ENCODE measurements at regions not wholly inside any gene's neighbourhood (a gene's known extent, or its start where the extent isn't known, plus 50 kb on each side); places are given as distances from the start of the nearest gene placed in this dataset.

- no peak for DNase-seq
Observed at GRCh38 chr7:72492461-72493065, 80.4 kb upstream of the CALN1 start.

GRCh38 chr7:72490301-72490700, 78.2 kb upstream of the CALN1 start:
- H3K36me3 ChIP-seq (ENCODE audit: control insufficient read depth, insufficient read depth, low read length): no peaks in the 10 kb centered on the region
- no peak overlapping the region for H4K5ac ChIP-seq (ENCODE audit: low read length)
- H3K79me2 ChIP-seq (ENCODE audit: control insufficient read depth, insufficient read depth, low read length): no peaks in the 10 kb centered on the region
- no peak overlapping the region for H3K4me2 ChIP-seq (ENCODE audit: low read length)
- no peak overlapping the region for H3K56ac ChIP-seq (ENCODE audit: low read length)
- no peaks in the 10 kb centered on the region for H3K4me1 ChIP-seq (ENCODE audit: control insufficient read depth, low read depth, low read length)
- no CpG with 5 or more reads among the region's 6 CpGs for WGBS (ENCODE audit: extremely low coverage, insufficient coverage, low lambda C conversion rate)
- no peak overlapping the region for H2AK5ac ChIP-seq (ENCODE audit: low read length)
- no peak overlapping the region for H4K8ac ChIP-seq (ENCODE audit: low read depth, low read length)
- H3K4ac ChIP-seq (ENCODE audit: low read depth, low read length): no peak overlapping the region
- H2BK15ac ChIP-seq (replicated peaks; ENCODE audit: low read depth): no peak overlapping the region
- H3K9ac ChIP-seq (ENCODE audit: low read length): no peak overlapping the region
- no peak overlapping the region for H3K23ac ChIP-seq (ENCODE audit: low read length)
- no peak overlapping the region for H2BK120ac ChIP-seq (ENCODE audit: low read depth, low read length)
- H3K4me3 ChIP-seq (ENCODE audit: low read length): no peak overlapping the region
- no peak for DNase-seq
- H2BK5ac ChIP-seq (ENCODE audit: low read length): no peak overlapping the region
- no peaks in the 10 kb centered on the region for H3K79me1 ChIP-seq (ENCODE audit: low read length)
- no peaks in the 10 kb centered on the region for H3K27me3 ChIP-seq (ENCODE audit: insufficient read depth, low read length, poor library complexity)
- H3K27ac ChIP-seq (ENCODE audit: low read depth, low read length): no peak overlapping the region
- no peak overlapping the region for H3K18ac ChIP-seq (ENCODE audit: low read length)

More at GRCh38 chr7:72492461-72493065, 80.4 kb upstream of the CALN1 start:
- WGBS (ENCODE audit: extremely low coverage, insufficient coverage, low lambda C conversion rate): no CpG with 5 or more reads among the region's 12 CpGs
- H3K56ac ChIP-seq (ENCODE audit: low read length): no peak overlapping the region
- H3K27ac ChIP-seq (ENCODE audit: low read depth, low read length): no peak overlapping the region
- no peak overlapping the region for H2BK15ac ChIP-seq (replicated peaks; ENCODE audit: low read depth)
- no peak overlapping the region for H3K4me3 ChIP-seq (ENCODE audit: low read length)
- no peaks in the 10 kb centered on the region for H3K79me1 ChIP-seq (ENCODE audit: low read length)
- no peak overlapping the region for H2BK5ac ChIP-seq (ENCODE audit: low read length)
- no peaks in the 10 kb centered on the region for H3K79me2 ChIP-seq (ENCODE audit: control insufficient read depth, insufficient read depth, low read length)
- no peaks in the 10 kb centered on the region for H3K36me3 ChIP-seq (ENCODE audit: control insufficient read depth, insufficient read depth, low read length)
- H2AK5ac ChIP-seq (ENCODE audit: low read length): no peak overlapping the region
- H3K4me1 ChIP-seq (ENCODE audit: control insufficient read depth, low read depth, low read length): no peaks in the 10 kb centered on the region
- no peak overlapping the region for H3K9ac ChIP-seq (ENCODE audit: low read length)
- H4K5ac ChIP-seq (ENCODE audit: low read length): no peak overlapping the region
- no peak overlapping the region for H3K4ac ChIP-seq (ENCODE audit: low read depth, low read length)
- H3K23ac ChIP-seq (ENCODE audit: low read length): no peak overlapping the region
- H4K8ac ChIP-seq (ENCODE audit: low read depth, low read length): no peak overlapping the region
- H3K4me2 ChIP-seq (ENCODE audit: low read length): no peak overlapping the region
- H3K27me3 ChIP-seq (ENCODE audit: insufficient read depth, low read length, poor library complexity): no peaks in the 10 kb centered on the region
- no peak overlapping the region for H2BK120ac ChIP-seq (ENCODE audit: low read depth, low read length)
- H3K18ac ChIP-seq (ENCODE audit: low read length): no peak overlapping the region

GRCh38 chr7:72481934-72482333, 69.8 kb upstream of the CALN1 start:
- Histone ChIP-seq H3K4ac (ENCODE audit: low read depth, low read length) (no peak overlapping the region), H3K9ac (ENCODE audit: low read length) (no peak overlapping the region), H4K5ac (ENCODE audit: low read length) (no peak overlapping the region), H3K23ac (ENCODE audit: low read length) (no peak overlapping the region), H3K27ac (ENCODE audit: low read depth, low read length) (no peak overlapping the region), H3K27me3 (ENCODE audit: insufficient read depth, low read length, poor library complexity) (no peaks in the 10 kb centered on the region), H3K36me3 (ENCODE audit: control insufficient read depth, insufficient read depth, low read length) (no peaks in the 10 kb centered on the region), H3K79me2 (ENCODE audit: control insufficient read depth, insufficient read depth, low read length) (no peaks in the 10 kb centered on the region), H3K4me1 (ENCODE audit: control insufficient read depth, low read depth, low read length) (no peaks in the 10 kb centered on the region), H3K18ac (ENCODE audit: low read length) (no peak overlapping the region), H3K56ac (ENCODE audit: low read length) (no peak overlapping the region), H2AK5ac (ENCODE audit: low read length) (no peak overlapping the region), H2BK120ac (ENCODE audit: low read depth, low read length) (no peak overlapping the region), H3K79me1 (ENCODE audit: low read length) (no peaks in the 10 kb centered on the region), H4K8ac (ENCODE audit: low read depth, low read length) (no peak overlapping the region), H3K4me2 (ENCODE audit: low read length) (no peak overlapping the region), H2BK5ac (ENCODE audit: low read length) (no peak overlapping the region), H2BK15ac (replicated peaks; ENCODE audit: low read depth) (no peak overlapping the region), H3K4me3 (ENCODE audit: low read length) (no peak overlapping the region)
- no peak for DNase-seq
- WGBS (ENCODE audit: extremely low coverage, insufficient coverage, low lambda C conversion rate): no CpG with 5 or more reads among the region's 1 CpG

- H3K27me3 ChIP-seq (ENCODE audit: insufficient read depth, low read length, poor library complexity): no peaks in the 10 kb centered on the region
- H3K4ac ChIP-seq (ENCODE audit: low read depth, low read length): no peak overlapping the region
- no peaks in the 10 kb centered on the region for H3K79me2 ChIP-seq (ENCODE audit: control insufficient read depth, insufficient read depth, low read length)
- WGBS (ENCODE audit: extremely low coverage, insufficient coverage, low lambda C conversion rate): no CpG with 5 or more reads among the region's 16 CpGs
- H3K56ac ChIP-seq (ENCODE audit: low read length): no peak overlapping the region
- no peak overlapping the region for H3K9ac ChIP-seq (ENCODE audit: low read length)
- H3K4me2 ChIP-seq (ENCODE audit: low read length): no peak overlapping the region
- no peaks in the 10 kb centered on the region for H3K4me1 ChIP-seq (ENCODE audit: control insufficient read depth, low read depth, low read length)
- H3K79me1 ChIP-seq (ENCODE audit: low read length): no peaks in the 10 kb centered on the region
- no peaks in the 10 kb centered on the region for H3K36me3 ChIP-seq (ENCODE audit: control insufficient read depth, insufficient read depth, low read length)
- no peak overlapping the region for H4K5ac ChIP-seq (ENCODE audit: low read length)
- no peak overlapping the region for H3K23ac ChIP-seq (ENCODE audit: low read length)
- no peak overlapping the region for H2BK120ac ChIP-seq (ENCODE audit: low read depth, low read length)
- no peak for DNase-seq
- no peak overlapping the region for H4K8ac ChIP-seq (ENCODE audit: low read depth, low read length)
- no peak overlapping the region for H3K18ac ChIP-seq (ENCODE audit: low read length)
- H2BK5ac ChIP-seq (ENCODE audit: low read length): no peak overlapping the region
- H3K27ac ChIP-seq (ENCODE audit: low read depth, low read length): no peak overlapping the region
- H2AK5ac ChIP-seq (ENCODE audit: low read length): no peak overlapping the region
- no peak overlapping the region for H2BK15ac ChIP-seq (replicated peaks; ENCODE audit: low read depth)
- no peak overlapping the region for H3K4me3 ChIP-seq (ENCODE audit: low read length)
Observed at GRCh38 chr7:72476608-72477305, 64.6 kb upstream of the CALN1 start.

GRCh38 chr7:72467237-72467636, 55.1 kb upstream of the CALN1 start:
- Histone ChIP-seq H3K18ac (ENCODE audit: low read length) (no peak overlapping the region), H2BK120ac (ENCODE audit: low read depth, low read length) (no peak overlapping the region), H3K4me1 (ENCODE audit: control insufficient read depth, low read depth, low read length) (no peaks in the 10 kb centered on the region), H3K27me3 (ENCODE audit: insufficient read depth, low read length, poor library complexity) (no peaks in the 10 kb centered on the region), H3K4ac (ENCODE audit: low read depth, low read length) (no peak overlapping the region), H3K4me2 (ENCODE audit: low read length) (no peak overlapping the region), H3K36me3 (ENCODE audit: control insufficient read depth, insufficient read depth, low read length) (no peaks in the 10 kb centered on the region), H3K79me2 (ENCODE audit: control insufficient read depth, insufficient read depth, low read length) (no peaks in the 10 kb centered on the region), H3K79me1 (ENCODE audit: low read length) (no peaks in the 10 kb centered on the region), H2AK5ac (ENCODE audit: low read length) (no peak overlapping the region), H3K27ac (ENCODE audit: low read depth, low read length) (no peak overlapping the region), H3K4me3 (ENCODE audit: low read length) (no peak overlapping the region), H2BK5ac (ENCODE audit: low read length) (no peak overlapping the region), H3K56ac (ENCODE audit: low read length) (no peak overlapping the region), H4K5ac (ENCODE audit: low read length) (no peak overlapping the region), H3K9ac (ENCODE audit: low read length) (no peak overlapping the region), H3K23ac (ENCODE audit: low read length) (no peak overlapping the region), H4K8ac (ENCODE audit: low read depth, low read length) (no peak overlapping the region), H2BK15ac (replicated peaks; ENCODE audit: low read depth) (no peak overlapping the region)
- no CpG with 5 or more reads among the region's 9 CpGs for WGBS (ENCODE audit: extremely low coverage, insufficient coverage, low lambda C conversion rate)
- DNase-seq: no peak

GRCh38 chr7:72466797-72467196, 54.7 kb upstream of the CALN1 start:
- H3K9ac ChIP-seq (ENCODE audit: low read length): no peak overlapping the region
- no peak overlapping the region for H4K8ac ChIP-seq (ENCODE audit: low read depth, low read length)
- H3K23ac ChIP-seq (ENCODE audit: low read length): no peak overlapping the region
- H4K5ac ChIP-seq (ENCODE audit: low read length): no peak overlapping the region
- no peak overlapping the region for H3K56ac ChIP-seq (ENCODE audit: low read length)
- H3K18ac ChIP-seq (ENCODE audit: low read length): no peak overlapping the region
- H2BK15ac ChIP-seq (replicated peaks; ENCODE audit: low read depth): no peak overlapping the region
- no peaks in the 10 kb centered on the region for H3K4me1 ChIP-seq (ENCODE audit: control insufficient read depth, low read depth, low read length)
- H2BK120ac ChIP-seq (ENCODE audit: low read depth, low read length): no peak overlapping the region
- H3K79me2 ChIP-seq (ENCODE audit: control insufficient read depth, insufficient read depth, low read length): no peaks in the 10 kb centered on the region
- DNase-seq: no peak
- no peak overlapping the region for H3K4me3 ChIP-seq (ENCODE audit: low read length)
- no peaks in the 10 kb centered on the region for H3K79me1 ChIP-seq (ENCODE audit: low read length)
- H2BK5ac ChIP-seq (ENCODE audit: low read length): no peak overlapping the region
- WGBS (ENCODE audit: extremely low coverage, insufficient coverage, low lambda C conversion rate): no CpG with 5 or more reads among the region's 2 CpGs
- no peak overlapping the region for H2AK5ac ChIP-seq (ENCODE audit: low read length)
- no peak overlapping the region for H3K4me2 ChIP-seq (ENCODE audit: low read length)
- no peak overlapping the region for H3K4ac ChIP-seq (ENCODE audit: low read depth, low read length)
- H3K27me3 ChIP-seq (ENCODE audit: insufficient read depth, low read length, poor library complexity): no peaks in the 10 kb centered on the region
- no peaks in the 10 kb centered on the region for H3K36me3 ChIP-seq (ENCODE audit: control insufficient read depth, insufficient read depth, low read length)
- no peak overlapping the region for H3K27ac ChIP-seq (ENCODE audit: low read depth, low read length)

All from mesendoderm (in vitro differentiated cells).